Left lung (tissue), 4 donors: ENCODE measurements at regions not wholly inside any gene's neighbourhood (a gene's known extent, or its start where the extent isn't known, plus 50 kb on each side); places are given as distances from the start of the nearest gene placed in this dataset.

Source experiments
- ATAC-seq: fragments of 200-7000 bp; cut with Tn5 transposase; one replicate; pipeline ENCODE4 v1.9.1; 2020; ENCODE audit warnings: moderate library complexity
- DNase-seq, 4 donors: peaks; one replicate each; pipeline ENCODE4 v3.0.0-alpha.2; 2013 to 2020
- H3K27ac ChIP-seq, 2 donors: fragments of 200-600 bp; sonication (generic) in 1 of 2; one replicate each; pipeline versions ENCODE4 v1.5.0 to v1.8.0; 2020 to 2021
- H3K27me3 ChIP-seq, 2 donors: fragments of 200-600 bp; sonication (generic) in 1 of 2; one replicate each; pipeline versions ENCODE4 v1.5.0 to v1.8.0; 2020 to 2021
- H3K36me3 ChIP-seq, 2 donors: fragments of 200-600 bp; sonication (generic) in 1 of 2; one replicate each; pipeline versions ENCODE4 v1.5.0 to v1.8.0; 2020 to 2021
- H3K4me1 ChIP-seq, 2 donors: fragments of 200-600 bp; one replicate each; pipeline ENCODE4 v1.8.0; 2021
- H3K4me3 ChIP-seq, 2 donors: fragments of 200-600 bp; sonication (generic) in 1 of 2; one replicate each; pipeline versions ENCODE4 v1.5.0 to v1.8.0; 2020 to 2021; ENCODE audit warnings: mild to moderate bottlenecking in 1 of 2
- H3K9me3 ChIP-seq, 2 donors: fragments of 200-600 bp; sonication (generic) in 1 of 2; one replicate each; pipeline versions ENCODE4 v1.5.0 to v1.8.0; 2020 to 2021
- intact Hi-C, 2 donors: fragments of 100-400 bp; cut with DNase I; formaldehyde crosslinking; loops; one replicate each; pipeline versions ENCODE4 v1.11.2 to v1.14.2; 2022
- TF ChIP-seq, protein P1 (sequence below), 2 donors: fragments of 200-600 bp; sonication (generic) in 1 of 2; IDR thresholded peaks; one replicate each; pipeline versions ENCODE4 v1.5.0 to v1.8.0; 2021; ENCODE audit warnings: antibody characterized with exemption in 2 of 2
- donor health status: DM: no; HTN: yes; CAD: no.
- donor health status: DM: no; HTN: no; CAD: no.

DNA sequence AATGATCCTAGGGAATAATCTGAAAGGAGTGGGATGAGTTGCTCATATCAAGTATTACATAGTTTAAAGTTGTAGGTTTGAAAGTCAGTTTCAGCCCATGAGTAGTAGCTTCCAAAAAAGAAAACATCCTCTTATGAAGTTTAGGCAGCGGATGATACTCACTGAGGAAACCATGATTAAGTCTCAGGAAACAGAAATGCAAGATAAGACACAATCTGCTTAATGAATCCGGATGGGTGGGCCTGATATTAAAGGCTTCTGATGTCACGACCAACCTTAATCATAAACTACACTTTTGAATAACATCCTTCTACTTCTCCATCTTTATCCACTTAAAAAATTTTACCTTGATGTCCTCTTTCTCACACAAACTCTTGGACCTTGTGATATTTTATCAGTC is 61.8 kb downstream of the S1PR1 start:
- DNase-seq (no peak), ATAC-seq (no peak)
- intact Hi-C loops = no loop called here
- peaks cover 0 to 2% of the 10 kb centered on the region in 2 donors for H3K4me1 ChIP-seq
- H3K4me3 ChIP-seq = no peak overlapping the region
- H3K9me3 ChIP-seq = no peaks in the 10 kb centered on the region
- no peaks in the 10 kb centered on the region for H3K36me3 ChIP-seq
- H3K27me3 ChIP-seq = no peaks in the 10 kb centered on the region
- TF ChIP-seq, protein P1, sequence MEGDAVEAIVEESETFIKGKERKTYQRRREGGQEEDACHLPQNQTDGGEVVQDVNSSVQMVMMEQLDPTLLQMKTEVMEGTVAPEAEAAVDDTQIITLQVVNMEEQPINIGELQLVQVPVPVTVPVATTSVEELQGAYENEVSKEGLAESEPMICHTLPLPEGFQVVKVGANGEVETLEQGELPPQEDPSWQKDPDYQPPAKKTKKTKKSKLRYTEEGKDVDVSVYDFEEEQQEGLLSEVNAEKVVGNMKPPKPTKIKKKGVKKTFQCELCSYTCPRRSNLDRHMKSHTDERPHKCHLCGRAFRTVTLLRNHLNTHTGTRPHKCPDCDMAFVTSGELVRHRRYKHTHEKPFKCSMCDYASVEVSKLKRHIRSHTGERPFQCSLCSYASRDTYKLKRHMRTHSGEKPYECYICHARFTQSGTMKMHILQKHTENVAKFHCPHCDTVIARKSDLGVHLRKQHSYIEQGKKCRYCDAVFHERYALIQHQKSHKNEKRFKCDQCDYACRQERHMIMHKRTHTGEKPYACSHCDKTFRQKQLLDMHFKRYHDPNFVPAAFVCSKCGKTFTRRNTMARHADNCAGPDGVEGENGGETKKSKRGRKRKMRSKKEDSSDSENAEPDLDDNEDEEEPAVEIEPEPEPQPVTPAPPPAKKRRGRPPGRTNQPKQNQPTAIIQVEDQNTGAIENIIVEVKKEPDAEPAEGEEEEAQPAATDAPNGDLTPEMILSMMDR (IDR thresholded peaks at IDR 0.05) = no peak
- peak overlapping the region in 1 of 2 donors; percentile 71 for H3K27ac ChIP-seq

DNA sequence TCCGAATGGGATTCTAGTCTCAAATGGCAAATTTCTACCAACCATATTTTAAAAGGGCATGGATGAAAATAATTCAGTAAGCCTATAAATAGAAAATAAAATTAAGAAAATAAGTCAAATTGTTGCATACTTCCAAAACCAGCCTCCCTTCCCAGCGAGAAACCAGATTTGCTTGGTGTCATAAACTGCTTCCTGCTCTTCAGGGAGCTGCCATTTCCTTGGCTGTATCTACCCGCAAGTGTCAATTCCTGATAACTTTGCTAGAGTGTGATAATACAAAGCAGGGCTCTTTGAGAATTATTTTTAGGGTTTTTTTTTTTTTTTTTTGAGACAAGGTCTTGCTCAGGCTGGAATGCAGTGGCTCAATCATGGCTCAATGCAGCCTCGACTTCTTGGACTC is 62.3 kb downstream of the S1PR1 start:
- no peak for ATAC-seq

DNA sequence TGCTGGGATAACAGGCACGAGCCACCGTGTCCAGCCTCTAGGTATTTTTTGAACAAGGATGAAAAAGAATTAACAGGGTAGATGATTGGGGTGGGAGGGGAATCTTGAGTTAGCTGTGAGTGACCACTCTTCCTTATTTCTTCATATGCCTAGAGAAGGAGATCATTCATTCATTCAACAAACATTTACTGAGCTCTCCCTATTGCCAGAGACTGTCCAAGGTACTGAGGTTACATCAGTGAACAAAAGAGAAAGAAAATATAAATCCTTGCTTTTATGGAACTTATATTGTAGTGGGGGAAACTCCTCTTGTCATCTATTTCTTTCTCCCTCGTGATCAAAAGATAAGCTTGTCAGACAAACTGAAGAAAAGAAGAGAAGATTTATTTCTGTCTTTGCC is 62.9 kb downstream of the S1PR1 start:
- Histone ChIP-seq H3K4me1 (no peaks in the 10 kb centered on the region), H3K27me3 (no peaks in the 10 kb centered on the region), H3K27ac (peak overlapping the region in 1 of 2 donors; percentile 71), H3K9me3 (no peaks in the 10 kb centered on the region), H3K4me3 (no peak overlapping the region), H3K36me3 (no peaks in the 10 kb centered on the region)
- intact Hi-C loops = loop anchor here in 1 of 2 donors (10.0 kb wide), 1 partner anchor 55 kb away; no protein-coding TSS in a partner anchor
- TF ChIP-seq, protein P1 (IDR thresholded peaks at IDR 0.05) = no peak
- DNase-seq = no peak
- ATAC-seq = no peak

More for the DNA sequence above, 62.3 kb downstream of the S1PR1 start:
- Histone ChIP-seq H3K4me3 (no peak overlapping the region), H3K9me3 (no peaks in the 10 kb centered on the region), H3K27ac (peak overlapping the region in 1 of 2 donors; percentile 71), H3K36me3 (no peaks in the 10 kb centered on the region), H3K27me3 (no peaks in the 10 kb centered on the region), H3K4me1 (no peaks in the 10 kb centered on the region)
- no peak for DNase-seq
- intact Hi-C loops = no loop called here
- TF ChIP-seq, protein P1 (IDR thresholded peaks at IDR 0.05) = no peak

DNA sequence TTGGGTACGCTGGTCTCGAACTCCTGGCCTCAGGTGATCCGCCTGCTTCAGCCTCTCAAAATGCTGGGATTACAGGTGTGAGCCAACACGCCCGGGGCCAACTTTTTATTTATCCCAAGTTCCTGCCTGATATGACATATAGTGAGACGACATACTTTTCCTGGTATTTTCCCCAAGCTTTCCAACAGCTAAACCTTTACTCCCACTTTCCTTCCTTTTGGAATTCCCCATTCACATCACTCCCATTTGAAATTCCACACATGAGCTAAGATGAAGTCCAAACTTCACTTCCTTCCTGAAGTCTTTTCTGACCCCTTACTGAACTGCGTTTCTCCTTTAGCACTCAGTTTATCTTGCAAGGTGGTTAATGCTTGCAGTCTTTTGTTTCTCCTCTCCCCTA is 64.1 kb downstream of the S1PR1 start:
- no peaks in the 10 kb centered on the region for H3K4me1 ChIP-seq
- intact Hi-C loops = loop anchor here in 1 of 2 donors (10.0 kb wide), 1 partner anchor 54 kb away; no protein-coding TSS in a partner anchor
- DNase-seq = no peak
- no peak overlapping the region for H3K27ac ChIP-seq
- TF ChIP-seq, protein P1 (IDR thresholded peaks at IDR 0.05) = no peak
- no peak overlapping the region for H3K4me3 ChIP-seq
- no peaks in the 10 kb centered on the region for H3K36me3 ChIP-seq
- ATAC-seq = no peak
- no peaks in the 10 kb centered on the region for H3K27me3 ChIP-seq
- no peaks in the 10 kb centered on the region for H3K9me3 ChIP-seq

DNA sequence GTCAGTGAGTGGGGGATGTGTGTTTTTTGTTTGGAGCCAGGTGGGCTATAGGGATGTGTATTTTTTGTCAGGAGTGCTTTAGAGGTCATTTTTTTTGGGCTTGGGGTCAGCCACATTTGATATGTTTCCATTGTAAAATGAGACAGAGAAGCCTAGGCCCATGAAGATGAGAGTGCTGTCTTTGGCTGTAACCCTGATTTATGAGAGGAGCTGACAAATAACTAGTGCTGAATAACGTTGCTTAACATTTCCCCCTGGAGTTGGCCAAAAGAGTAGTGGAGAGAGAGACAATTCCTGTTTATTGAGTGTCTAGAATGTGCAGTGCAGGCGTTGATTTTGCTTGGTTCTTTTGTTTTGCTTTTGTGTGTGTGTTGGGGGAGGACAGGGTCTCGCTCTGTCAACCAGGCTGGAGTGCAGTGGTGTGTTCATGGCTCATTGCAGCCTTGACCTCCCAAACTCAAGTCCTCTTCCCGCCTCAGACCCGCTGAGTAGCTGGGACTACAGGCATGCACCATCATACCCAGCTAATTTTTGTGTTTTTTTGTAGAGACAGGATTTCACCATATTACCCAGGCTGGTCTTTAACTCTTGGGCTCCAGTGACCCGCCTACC is 64.7 kb downstream of the S1PR1 start:
- ATAC-seq (no peak), DNase-seq (no peak)
- H3K9me3 ChIP-seq = no peaks in the 10 kb centered on the region
- H3K27me3 ChIP-seq = no peaks in the 10 kb centered on the region
- no peaks in the 10 kb centered on the region for H3K36me3 ChIP-seq
- TF ChIP-seq, protein P1 (IDR thresholded peaks at IDR 0.05) = no peak
- intact Hi-C loops = loop anchor here in 1 of 2 donors (10.0 kb wide), 1 partner anchor 53 kb away; no protein-coding TSS in a partner anchor
- no peaks in the 10 kb centered on the region for H3K4me1 ChIP-seq
- no peak overlapping the region for H3K4me3 ChIP-seq
- no peak overlapping the region for H3K27ac ChIP-seq
